ENCODE measurements at regions not wholly inside any gene's neighbourhood (a gene's known extent, or its start where the extent isn't known, plus 50 kb on each side); places are given as distances from the start of the nearest gene placed in this dataset.
A peak's percentile ranks its signal among the peaks of the same experiment; 100 is the strongest.

DNA sequence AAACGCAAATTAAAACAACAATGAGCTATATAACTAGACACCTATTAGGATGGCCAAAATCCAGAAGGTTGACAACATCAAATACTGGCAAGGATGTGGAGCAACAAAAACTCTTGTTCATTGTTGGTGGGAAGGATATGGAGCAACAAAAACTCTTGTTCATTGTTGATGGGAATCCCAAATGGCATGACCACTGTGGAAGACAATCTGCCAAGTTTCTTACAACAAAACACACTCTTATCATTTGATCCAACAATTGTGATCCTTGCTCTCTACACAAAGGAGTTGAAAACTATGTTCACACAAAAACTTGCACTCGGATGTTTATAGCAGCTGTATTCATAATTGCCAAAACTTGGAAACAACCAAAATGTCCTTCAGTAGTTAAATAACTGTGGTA is 61.8 kb upstream of the LAMA2 start:
- no peaks in the 10 kb centered on the region for H4K20me1 ChIP-seq (replicated peaks; ENCODE audit: insufficient read depth)
- no peaks in the 10 kb centered on the region for H3K27me3 ChIP-seq (ENCODE audit: insufficient read depth)
- Mint-ChIP-seq H3K27me3 (ENCODE audit: insufficient read depth, low read depth, poor library complexity) (peaks cover 2% of the 10 kb centered on the region), H3K4me1 (no peaks in the 10 kb centered on the region), H3K36me3 (ENCODE audit: low read depth) (no peaks in the 10 kb centered on the region), H3K4me3 (no peak overlapping the region), H3K27ac (no peak overlapping the region), H3K9me3 (no peaks in the 10 kb centered on the region)
- H3K27ac ChIP-seq (ENCODE audit: low read depth), result no peak overlapping the region
- H3K4me2 ChIP-seq, result no peak overlapping the region
- H3K9me2 ChIP-seq (ENCODE audit: insufficient read depth), result no peaks in the 10 kb centered on the region; the same call in 1 of the 2 replicates
- DNase-seq (ENCODE audit: low spot score), result no peak
- TF ChIP-seq EZH2phosphoT487 (IDR thresholded peaks at IDR 0.05; ENCODE audit: unreplicated experiment) (no peak), CREB1 (CRISPR knock-in tag; IDR thresholded peaks at IDR 0.05; ENCODE audit: low read depth) (no peak), ZNF331 (CRISPR knock-in tag; IDR thresholded peaks at IDR 0.05; ENCODE audit: low read depth) (no peak), EZH2 (IDR thresholded peaks at IDR 0.05; ENCODE audit: low read depth, unreplicated experiment) (no peak), JUNB (IDR thresholded peaks at IDR 0.05; ENCODE audit: unreplicated experiment) (no peak)
- no peaks in the 10 kb centered on the region for H3K79me2 ChIP-seq (replicated peaks; ENCODE audit: insufficient read depth)
- no peak overlapping the region for H3K4me3 ChIP-seq
- H3K36me3 ChIP-seq (ENCODE audit: insufficient read depth), result no peaks in the 10 kb centered on the region
- ATAC-seq, result no peak
- H3K4me1 ChIP-seq (ENCODE audit: insufficient read depth), result no peaks in the 10 kb centered on the region
- H2AFZ ChIP-seq, result no peak overlapping the region
- H3F3A ChIP-seq (replicated peaks; ENCODE audit: low read depth), result no peaks in the 10 kb centered on the region

DNA sequence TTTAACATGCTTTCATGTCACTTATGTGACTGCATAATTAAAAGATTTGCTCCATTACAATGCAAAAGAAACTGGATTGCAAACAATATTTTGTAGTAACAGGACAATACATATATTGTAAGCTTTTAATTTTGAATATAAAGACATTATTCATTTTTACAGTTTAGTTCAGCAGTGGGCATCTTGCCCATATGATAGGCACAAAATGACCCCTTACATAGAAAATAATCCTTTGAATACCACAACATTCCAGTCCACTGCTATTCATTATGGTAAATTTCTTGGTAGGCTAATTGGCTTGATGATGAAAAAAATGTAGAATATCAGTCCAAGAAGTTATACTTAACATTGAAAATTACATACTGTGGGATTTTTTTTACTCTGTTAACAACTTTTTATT is 74.1 kb upstream of the LAMA2 start:
- Histone ChIP-seq H3K4me3 (no peak overlapping the region), H3K79me2 (replicated peaks; ENCODE audit: insufficient read depth) (no peaks in the 10 kb centered on the region), H3K27ac (ENCODE audit: low read depth) (no peak overlapping the region), H3K36me3 (ENCODE audit: insufficient read depth) (no peaks in the 10 kb centered on the region), H3K4me1 (ENCODE audit: insufficient read depth) (no peaks in the 10 kb centered on the region), H3F3A (replicated peaks; ENCODE audit: low read depth) (no peaks in the 10 kb centered on the region), H4K20me1 (replicated peaks; ENCODE audit: insufficient read depth) (no peaks in the 10 kb centered on the region), H3K9me2 (ENCODE audit: insufficient read depth) (no peaks in the 10 kb centered on the region), H3K4me2 (no peak overlapping the region), H2AFZ (no peak overlapping the region), H3K27me3 (ENCODE audit: insufficient read depth) (no peaks in the 10 kb centered on the region)
- Mint-ChIP-seq H3K4me3 (no peak overlapping the region), H3K4me1 (peaks cover 3% of the 10 kb centered on the region; the same call in 2 of the 3 replicates), H3K9me3 (no peaks in the 10 kb centered on the region), H3K27me3 (ENCODE audit: insufficient read depth, low read depth, poor library complexity) (no peaks in the 10 kb centered on the region), H3K27ac (no peak overlapping the region), H3K36me3 (ENCODE audit: low read depth) (no peaks in the 10 kb centered on the region)
- no peak for TF ChIP-seq EZH2phosphoT487 (IDR thresholded peaks at IDR 0.05; ENCODE audit: unreplicated experiment)
- DNase-seq (ENCODE audit: low spot score) (no peak), ATAC-seq (no peak)

DNA sequence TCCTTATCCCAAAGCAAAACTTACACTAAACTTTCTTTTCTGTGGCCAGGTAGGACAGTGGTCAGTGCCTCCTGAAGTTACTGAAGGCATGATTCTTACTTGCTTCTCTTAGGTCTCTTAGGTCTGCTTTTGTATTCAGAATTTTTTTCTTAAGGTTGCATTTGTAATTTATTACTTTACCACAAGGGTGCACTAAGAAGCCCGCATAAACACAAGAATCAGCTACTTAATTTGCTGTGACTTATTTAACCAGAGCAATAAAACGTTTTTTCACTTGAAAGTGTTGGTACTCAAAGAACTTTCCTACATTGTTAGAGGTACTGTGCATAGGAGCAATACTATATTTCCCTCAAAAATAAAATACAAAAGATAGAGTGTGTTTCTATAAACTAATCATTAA is 75.4 kb upstream of the LAMA2 start:
- Mint-ChIP-seq H3K36me3 (ENCODE audit: low read depth) (no peaks in the 10 kb centered on the region), H3K27ac (peak overlapping the region; percentile 19; the same call in 1 of the 2 replicates), H3K4me1 (peaks cover 10% of the 10 kb centered on the region; the same call in 2 of the 3 replicates), H3K4me3 (no peak overlapping the region), H3K9me3 (no peaks in the 10 kb centered on the region), H3K27me3 (ENCODE audit: insufficient read depth, low read depth, poor library complexity) (no peaks in the 10 kb centered on the region)
- no peaks in the 10 kb centered on the region for H3K79me2 ChIP-seq (replicated peaks; ENCODE audit: insufficient read depth)
- H3F3A ChIP-seq (replicated peaks; ENCODE audit: low read depth), result no peaks in the 10 kb centered on the region
- H4K20me1 ChIP-seq (replicated peaks; ENCODE audit: insufficient read depth), result no peaks in the 10 kb centered on the region
- no peak overlapping the region for H3K4me2 ChIP-seq
- H3K27me3 ChIP-seq (ENCODE audit: insufficient read depth), result no peaks in the 10 kb centered on the region
- no peaks in the 10 kb centered on the region for H3K9me2 ChIP-seq (ENCODE audit: insufficient read depth)
- peak; percentile 61 for DNase-seq (ENCODE audit: low spot score)
- H2AFZ ChIP-seq, result no peak overlapping the region
- TF ChIP-seq NANOG (IDR thresholded peaks at IDR 0.05; ENCODE audit: borderline replicate concordance), result no peak
- no peak for TF ChIP-seq POLR2AphosphoS5 (IDR thresholded peaks at IDR 0.05; ENCODE audit: low read depth)
- TF ChIP-seq CREB1 (CRISPR knock-in tag; IDR thresholded peaks at IDR 0.05; ENCODE audit: low read depth), result no peak
- TF ChIP-seq, protein P1, sequence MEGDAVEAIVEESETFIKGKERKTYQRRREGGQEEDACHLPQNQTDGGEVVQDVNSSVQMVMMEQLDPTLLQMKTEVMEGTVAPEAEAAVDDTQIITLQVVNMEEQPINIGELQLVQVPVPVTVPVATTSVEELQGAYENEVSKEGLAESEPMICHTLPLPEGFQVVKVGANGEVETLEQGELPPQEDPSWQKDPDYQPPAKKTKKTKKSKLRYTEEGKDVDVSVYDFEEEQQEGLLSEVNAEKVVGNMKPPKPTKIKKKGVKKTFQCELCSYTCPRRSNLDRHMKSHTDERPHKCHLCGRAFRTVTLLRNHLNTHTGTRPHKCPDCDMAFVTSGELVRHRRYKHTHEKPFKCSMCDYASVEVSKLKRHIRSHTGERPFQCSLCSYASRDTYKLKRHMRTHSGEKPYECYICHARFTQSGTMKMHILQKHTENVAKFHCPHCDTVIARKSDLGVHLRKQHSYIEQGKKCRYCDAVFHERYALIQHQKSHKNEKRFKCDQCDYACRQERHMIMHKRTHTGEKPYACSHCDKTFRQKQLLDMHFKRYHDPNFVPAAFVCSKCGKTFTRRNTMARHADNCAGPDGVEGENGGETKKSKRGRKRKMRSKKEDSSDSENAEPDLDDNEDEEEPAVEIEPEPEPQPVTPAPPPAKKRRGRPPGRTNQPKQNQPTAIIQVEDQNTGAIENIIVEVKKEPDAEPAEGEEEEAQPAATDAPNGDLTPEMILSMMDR (conservative IDR thresholded peaks at IDR 0.05; ENCODE audit: low read depth in 2 of 2), result peak in 1 of 2 experiments; percentile 61; a peak in 3 of 4 replicates
- no peak for TF ChIP-seq EZH2phosphoT487 (IDR thresholded peaks at IDR 0.05; ENCODE audit: unreplicated experiment)
- TF ChIP-seq, protein P2, sequence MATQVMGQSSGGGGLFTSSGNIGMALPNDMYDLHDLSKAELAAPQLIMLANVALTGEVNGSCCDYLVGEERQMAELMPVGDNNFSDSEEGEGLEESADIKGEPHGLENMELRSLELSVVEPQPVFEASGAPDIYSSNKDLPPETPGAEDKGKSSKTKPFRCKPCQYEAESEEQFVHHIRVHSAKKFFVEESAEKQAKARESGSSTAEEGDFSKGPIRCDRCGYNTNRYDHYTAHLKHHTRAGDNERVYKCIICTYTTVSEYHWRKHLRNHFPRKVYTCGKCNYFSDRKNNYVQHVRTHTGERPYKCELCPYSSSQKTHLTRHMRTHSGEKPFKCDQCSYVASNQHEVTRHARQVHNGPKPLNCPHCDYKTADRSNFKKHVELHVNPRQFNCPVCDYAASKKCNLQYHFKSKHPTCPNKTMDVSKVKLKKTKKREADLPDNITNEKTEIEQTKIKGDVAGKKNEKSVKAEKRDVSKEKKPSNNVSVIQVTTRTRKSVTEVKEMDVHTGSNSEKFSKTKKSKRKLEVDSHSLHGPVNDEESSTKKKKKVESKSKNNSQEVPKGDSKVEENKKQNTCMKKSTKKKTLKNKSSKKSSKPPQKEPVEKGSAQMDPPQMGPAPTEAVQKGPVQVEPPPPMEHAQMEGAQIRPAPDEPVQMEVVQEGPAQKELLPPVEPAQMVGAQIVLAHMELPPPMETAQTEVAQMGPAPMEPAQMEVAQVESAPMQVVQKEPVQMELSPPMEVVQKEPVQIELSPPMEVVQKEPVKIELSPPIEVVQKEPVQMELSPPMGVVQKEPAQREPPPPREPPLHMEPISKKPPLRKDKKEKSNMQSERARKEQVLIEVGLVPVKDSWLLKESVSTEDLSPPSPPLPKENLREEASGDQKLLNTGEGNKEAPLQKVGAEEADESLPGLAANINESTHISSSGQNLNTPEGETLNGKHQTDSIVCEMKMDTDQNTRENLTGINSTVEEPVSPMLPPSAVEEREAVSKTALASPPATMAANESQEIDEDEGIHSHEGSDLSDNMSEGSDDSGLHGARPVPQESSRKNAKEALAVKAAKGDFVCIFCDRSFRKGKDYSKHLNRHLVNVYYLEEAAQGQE (IDR thresholded peaks at IDR 0.05; ENCODE audit: unreplicated experiment), result no peak
- no peak for TF ChIP-seq EZH2 (IDR thresholded peaks at IDR 0.05; ENCODE audit: low read depth, unreplicated experiment)
- TF ChIP-seq ZNF331 (CRISPR knock-in tag; IDR thresholded peaks at IDR 0.05; ENCODE audit: low read depth), result no peak
- ATAC-seq, result no peak
- no peaks in the 10 kb centered on the region for H3K36me3 ChIP-seq (ENCODE audit: insufficient read depth)
- H3K27ac ChIP-seq (ENCODE audit: low read depth), result no peak overlapping the region
- H3K4me3 ChIP-seq, result no peak overlapping the region
- H3K4me1 ChIP-seq (ENCODE audit: insufficient read depth), result no peaks in the 10 kb centered on the region

Data from GM23338 (cell line).